GM21447 (cell line): ENCODE measurements at regions not wholly inside any gene's neighbourhood (a gene's known extent, or its start where the extent isn't known, plus 50 kb on each side); places are given as distances from the start of the nearest gene placed in this dataset.
A peak's percentile ranks its signal among the peaks of the same experiment; 100 is the strongest.

ENCODE experiments used
- ATAC-seq: cut with Tn5 transposase; IDR thresholded peaks from one replicate; pipeline ENCODE4 v1.9.1; 2021; ENCODE audit not compliant: unreplicated experiment

DNA sequence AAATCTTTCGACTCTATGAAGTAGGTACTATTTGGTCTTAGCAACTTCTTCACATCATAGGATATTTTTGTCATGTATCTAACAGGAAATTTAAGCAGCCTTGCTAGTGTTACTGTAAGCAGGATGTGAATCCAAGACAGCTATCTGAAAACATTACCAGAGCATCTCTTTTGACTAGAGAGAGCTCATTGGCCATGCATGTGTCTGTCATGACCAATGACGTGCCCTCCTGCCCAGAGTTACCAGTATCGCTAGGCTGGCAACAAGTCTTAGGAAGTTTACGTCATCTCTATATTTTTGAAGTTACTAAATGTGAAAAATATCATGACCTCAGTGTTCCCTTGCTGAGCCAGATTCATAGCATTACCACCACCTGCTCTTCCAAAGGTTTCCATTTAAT, 130.9 kb upstream of the TP63 start:
- ATAC-seq = no peak

- ATAC-seq = no peak
Observed at GRCh38 chr3:189500798-189501495, 130.2 kb upstream of the TP63 start.

DNA sequence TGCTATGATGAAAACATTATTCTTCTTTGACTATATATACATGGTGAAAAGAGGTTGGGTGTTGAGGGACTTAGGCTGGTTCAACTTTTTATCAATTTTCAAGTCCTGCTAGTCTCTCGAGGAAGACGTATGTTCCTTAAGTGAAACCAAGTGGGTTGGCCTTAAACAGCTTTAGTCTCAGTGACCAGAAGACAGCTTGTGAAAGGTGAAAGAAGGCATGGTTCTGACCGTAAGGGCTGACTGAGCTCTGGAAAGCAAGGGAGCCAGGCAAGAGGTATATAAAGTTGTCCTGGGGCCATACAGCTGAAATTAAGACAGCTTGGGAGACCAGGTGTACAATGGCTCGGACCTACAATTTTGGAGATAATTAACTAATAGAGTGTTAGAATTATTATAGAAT, 128.9 kb upstream of the TP63 start:
- ATAC-seq = no peak

- ATAC-seq = no peak
Observed at GRCh38 chr3:189502676-189503257, 128.4 kb upstream of the TP63 start.

GRCh38 chr3:189507856-189508255, 123.3 kb upstream of the TP63 start:
- peak; percentile 72 for ATAC-seq

GRCh38 chr3:189508784-189509501, 122.2 kb upstream of the TP63 start:
- no peak for ATAC-seq

- peak; percentile 62 for ATAC-seq
Observed at GRCh38 chr3:189512039-189512438, 119.2 kb upstream of the TP63 start.

DNA sequence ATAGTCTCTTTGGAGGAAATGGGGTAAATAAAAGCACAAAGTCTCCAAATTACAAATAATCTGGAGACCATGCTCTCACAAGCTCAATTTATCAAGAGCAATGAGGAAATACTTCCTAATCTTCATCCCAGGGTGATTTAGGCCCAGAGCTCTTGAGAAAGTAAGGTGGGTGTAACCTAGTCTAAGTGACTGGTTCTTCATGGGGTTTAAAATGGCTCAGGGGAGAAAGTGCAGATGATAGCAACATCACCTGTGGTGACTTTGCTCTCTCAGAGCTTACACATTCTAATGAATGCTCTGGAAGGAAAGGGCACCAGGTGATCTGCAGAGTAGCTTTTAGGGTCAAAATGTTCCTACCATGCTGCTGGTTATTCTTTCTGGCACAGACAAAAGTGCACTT, 118.4 kb upstream of the TP63 start:
- ATAC-seq = no peak

DNA sequence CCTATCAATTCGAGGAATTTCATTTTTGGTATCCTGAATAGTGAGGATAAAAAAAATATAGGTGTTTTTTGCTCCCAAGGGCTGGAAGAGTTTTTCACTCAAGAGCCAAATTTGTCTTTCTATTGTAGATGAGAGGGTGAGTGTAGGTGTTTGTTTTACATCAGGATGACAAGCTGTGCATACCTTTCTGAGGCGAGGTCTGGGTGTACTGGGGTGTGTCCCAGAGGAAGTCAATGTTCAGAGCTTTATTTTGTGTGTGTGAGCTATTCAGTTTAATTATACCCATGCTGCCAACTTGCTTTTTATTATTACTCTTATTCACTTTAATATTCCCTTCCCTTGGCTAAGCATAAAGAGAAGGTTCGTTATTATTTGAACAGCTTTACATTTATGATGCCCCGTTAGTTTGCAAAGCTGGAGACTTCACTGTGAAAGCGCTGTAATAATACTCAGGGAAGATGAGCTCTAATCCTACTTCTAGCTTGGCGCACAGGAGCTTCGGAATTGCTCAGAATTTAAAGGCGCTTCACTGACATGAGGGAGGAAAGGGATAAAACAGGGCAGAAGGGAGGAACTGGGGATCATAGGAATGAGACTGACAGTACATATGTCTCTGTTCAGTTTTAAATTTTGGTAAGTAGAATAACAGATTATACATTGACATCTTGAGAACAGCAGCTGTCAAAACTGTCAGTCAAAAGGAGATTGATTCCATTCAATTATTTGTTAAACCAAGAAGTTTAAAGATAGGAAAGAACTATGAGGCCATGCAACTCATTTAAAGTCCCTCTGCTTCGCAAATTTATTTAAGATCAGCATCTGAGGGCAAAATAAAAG, 117.7 kb upstream of the TP63 start:
- no peak for ATAC-seq

- ATAC-seq = no peak
Observed at GRCh38 chr3:189516039-189516438, 115.2 kb upstream of the TP63 start.

DNA sequence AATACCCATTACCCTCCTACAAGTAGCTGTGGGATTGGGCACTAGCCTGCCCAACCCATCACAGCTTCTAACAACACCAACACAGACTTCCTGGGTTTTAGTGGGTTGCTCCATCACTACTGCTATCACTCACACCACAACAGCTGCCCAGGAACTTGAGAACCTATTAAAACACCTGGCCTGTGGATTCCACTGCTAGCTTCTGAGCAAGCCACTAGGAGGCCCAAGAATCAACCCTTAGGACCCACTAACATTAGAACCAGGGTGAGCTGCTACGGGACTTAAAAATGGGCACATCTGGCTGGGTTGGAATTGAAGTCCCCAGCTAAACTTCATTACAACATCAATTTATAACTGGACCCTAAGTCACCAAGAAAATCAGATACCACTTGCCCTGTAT, 113.2 kb upstream of the TP63 start:
- no peak for ATAC-seq

DNA sequence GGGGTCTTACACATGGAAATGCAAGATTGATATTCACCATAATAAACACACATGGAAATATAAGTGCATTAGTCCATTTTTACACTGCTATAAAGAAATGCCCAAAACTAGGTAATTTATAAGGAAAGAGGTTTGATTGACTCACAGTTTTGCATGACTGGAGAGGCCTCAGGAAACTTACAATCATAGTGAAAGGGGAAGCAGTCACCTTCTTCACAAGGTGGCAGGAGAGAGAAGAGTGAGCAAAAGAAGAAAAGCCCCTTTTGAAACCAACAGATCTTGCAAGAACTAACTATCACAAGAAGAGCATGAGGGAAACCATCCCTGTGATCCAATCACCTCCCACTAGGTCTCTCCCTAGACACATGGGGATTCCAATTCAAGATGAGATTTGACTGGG, 111.7 kb upstream of the TP63 start:
- no peak for ATAC-seq

GRCh38 chr3:189529468-189529867, 101.7 kb upstream of the TP63 start:
- no peak for ATAC-seq

- no peak for ATAC-seq
Observed at GRCh38 chr3:189529889-189530471, 101.2 kb upstream of the TP63 start.

DNA sequence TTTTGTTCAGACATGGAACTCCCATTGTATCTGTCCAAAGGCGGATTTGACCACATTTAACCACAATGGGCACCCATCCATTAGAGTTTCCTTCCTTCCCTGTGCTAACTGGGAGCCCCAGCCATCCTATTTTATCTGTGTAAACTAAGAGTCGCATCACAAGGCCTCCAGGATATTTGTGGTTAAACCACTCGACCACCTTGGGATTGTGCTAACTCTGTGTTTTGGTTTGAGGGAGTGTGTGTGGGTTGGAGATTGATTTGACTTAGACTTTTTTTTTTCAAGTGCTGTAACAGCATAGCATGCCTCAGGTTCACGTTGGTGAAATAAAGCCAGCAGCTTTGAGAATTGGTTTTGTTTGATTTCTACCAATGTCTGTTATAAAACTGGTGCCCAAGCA, 100.4 kb upstream of the TP63 start:
- no peak for ATAC-seq

- no peak for ATAC-seq
Observed at GRCh38 chr3:189531271-189531670, 99.9 kb upstream of the TP63 start.

- no peak for ATAC-seq
Observed at GRCh38 chr3:189534531-189534930, 96.7 kb upstream of the TP63 start.

GRCh38 chr3:189537135-189537534, 94.1 kb upstream of the TP63 start:
- ATAC-seq = no peak

DNA sequence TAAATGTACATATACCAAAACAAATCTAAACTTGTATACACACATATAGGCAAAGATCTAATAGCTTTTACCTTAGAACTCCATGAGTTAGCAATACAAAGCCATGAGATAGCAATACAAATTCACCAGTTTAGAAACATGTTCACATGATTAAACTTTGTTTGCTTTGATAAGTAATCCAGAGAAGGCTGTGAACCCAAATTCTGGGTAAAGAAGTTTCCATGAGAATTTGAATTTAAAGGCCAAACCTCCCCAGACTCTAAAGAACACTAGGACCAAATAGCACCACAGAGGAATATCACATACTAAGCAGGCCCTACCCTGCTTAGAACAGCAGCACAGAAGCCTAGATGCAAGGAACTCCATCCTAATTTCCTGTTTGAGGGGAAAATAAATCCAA, 83.7 kb upstream of the TP63 start:
- ATAC-seq = no peak

GRCh38 chr3:189548053-189548452, 83.1 kb upstream of the TP63 start:
- no peak for ATAC-seq

- ATAC-seq = no peak
Observed at GRCh38 chr3:189551007-189551406, 80.2 kb upstream of the TP63 start.
